Activated CD8-positive, alpha-beta T cell treated with anti-CD3 and anti-CD28 coated beads for 36 hours (primary cell): ENCODE measurements at regions not wholly inside any gene's neighbourhood (a gene's known extent, or its start where the extent isn't known, plus 50 kb on each side); places are given as distances from the start of the nearest gene placed in this dataset.

Source experiments
- ATAC-seq: fragments of 200-7000 bp; cut with Tn5 transposase; one replicate; pipeline ENCODE4 v1.10.0; 2021; ENCODE audit warnings: mild to moderate bottlenecking, moderate library complexity
- CTCF ChIA-PET: fragments of 350-600 bp; sonication (Branson Sonifier 250); formaldehyde crosslinking; loops from one replicate; lab custom pipeline; 2021; ENCODE audit warnings: antibody characterized with exemption; lab: Charles Lee
- POLR2A ChIA-PET: fragments of 350-600 bp; sonication (Branson Sonifier 250); formaldehyde crosslinking; loops from one replicate; lab custom pipeline; 2021; ENCODE audit warnings: antibody characterized with exemption; lab: Charles Lee
- DNase-seq: peaks from one replicate; pipeline ENCODE4 v3.0.0-alpha.2; 2020
- H3K27ac Mint-ChIP-seq: one replicate; pipeline ENCODE4 v1.8.0; 2021; ENCODE audit warnings: mild to moderate bottlenecking, mixed read lengths
- H3K27me3 Mint-ChIP-seq: one replicate; pipeline ENCODE4 v1.8.0; 2021; ENCODE audit warnings: mixed read lengths
- H3K36me3 Mint-ChIP-seq: one replicate; pipeline ENCODE4 v1.8.0; 2021; ENCODE audit warnings: low read depth, mixed read lengths
- H3K4me1 Mint-ChIP-seq: one replicate; pipeline ENCODE4 v1.8.0; 2021; ENCODE audit warnings: low read depth, mixed read lengths
- H3K4me3 Mint-ChIP-seq: one replicate; pipeline ENCODE4 v1.8.0; 2021; ENCODE audit warnings: mild to moderate bottlenecking, moderate library complexity, mixed read lengths
- H3K9me3 Mint-ChIP-seq: one replicate; pipeline ENCODE4 v1.8.0; 2021; ENCODE audit warnings: mixed read lengths
- CTCF ChIP-seq: fragments of 200-600 bp; IDR thresholded peaks from one replicate; pipeline ENCODE4 v1.8.0; 2022; ENCODE audit warnings: antibody characterized with exemption, mild to moderate bottlenecking
- intact Hi-C: fragments of 100-400 bp; cut with micrococcal nuclease; formaldehyde crosslinking; loops from one replicate; pipeline ENCODE4 v1.10.0; 2022

GRCh38 chr22:48670731-48671130 lies 1156.9 kb downstream of the BRD1 start:
- H3K27ac Mint-ChIP-seq: no peak overlapping the region
- DNase-seq (no peak), ATAC-seq (no peak)
- ChIA-PET CTCF (no interaction called here), POLR2A (no interaction called here)
- H3K36me3 Mint-ChIP-seq: no peaks in the 10 kb centered on the region
- no peaks in the 10 kb centered on the region for H3K27me3 Mint-ChIP-seq
- H3K4me1 Mint-ChIP-seq: no peaks in the 10 kb centered on the region
- H3K4me3 Mint-ChIP-seq: no peak overlapping the region
- H3K9me3 Mint-ChIP-seq: peaks cover 10% of the 10 kb centered on the region
- no peak for TF ChIP-seq CTCF
- intact Hi-C loops: no loop called here

GRCh38 chr22:48669986-48670716 lies 1157.5 kb downstream of the BRD1 start:
- no peak overlapping the region for H3K4me3 Mint-ChIP-seq
- no peak for DNase-seq
- peaks cover 10% of the 10 kb centered on the region for H3K9me3 Mint-ChIP-seq
- no peaks in the 10 kb centered on the region for H3K36me3 Mint-ChIP-seq
- intact Hi-C loops: no loop called here
- no peaks in the 10 kb centered on the region for H3K4me1 Mint-ChIP-seq
- POLR2A ChIA-PET: no interaction called here
- no peak for TF ChIP-seq CTCF
- no peak for ATAC-seq
- H3K27me3 Mint-ChIP-seq: no peaks in the 10 kb centered on the region
- CTCF ChIA-PET: no interaction called here
- H3K27ac Mint-ChIP-seq: no peak overlapping the region

- POLR2A ChIA-PET: no interaction called here
- H3K36me3 Mint-ChIP-seq: no peaks in the 10 kb centered on the region
- H3K27ac Mint-ChIP-seq: no peak overlapping the region
These were observed 1158.4 kb downstream of the BRD1 start for GRCh38 chr22:48669226-48669625.

GRCh38 chr22:48667289-48667688 lies 1160.4 kb downstream of the BRD1 start:
- CTCF ChIA-PET: no interaction called here
- Mint-ChIP-seq H3K36me3 (no peaks in the 10 kb centered on the region), H3K4me1 (no peaks in the 10 kb centered on the region), H3K27ac (no peak overlapping the region), H3K27me3 (no peaks in the 10 kb centered on the region), H3K4me3 (no peak overlapping the region), H3K9me3 (peaks cover 16% of the 10 kb centered on the region)
- intact Hi-C loops: no loop called here
- ATAC-seq (no peak), DNase-seq (no peak)
- TF ChIP-seq CTCF: no peak
- POLR2A ChIA-PET: no interaction called here

More at GRCh38 chr22:48669226-48669625, 1158.4 kb downstream of the BRD1 start:
- Mint-ChIP-seq H3K4me1 (no peaks in the 10 kb centered on the region), H3K4me3 (no peak overlapping the region), H3K27me3 (no peaks in the 10 kb centered on the region), H3K9me3 (peaks cover 13% of the 10 kb centered on the region)
- intact Hi-C loops: no loop called here
- CTCF ChIA-PET: no interaction called here
- ATAC-seq (no peak), DNase-seq (no peak)
- no peak for TF ChIP-seq CTCF

- no peak for TF ChIP-seq CTCF
- DNase-seq (no peak), ATAC-seq (no peak)
- Mint-ChIP-seq H3K9me3 (peaks cover 13% of the 10 kb centered on the region), H3K4me3 (no peak overlapping the region), H3K36me3 (no peaks in the 10 kb centered on the region), H3K27me3 (no peaks in the 10 kb centered on the region), H3K27ac (no peak overlapping the region), H3K4me1 (no peaks in the 10 kb centered on the region)
- ChIA-PET CTCF (no interaction called here), POLR2A (no interaction called here)
- intact Hi-C loops: no loop called here
These were observed 1161.1 kb downstream of the BRD1 start for GRCh38 chr22:48666620-48667019.
